ENCODE measurements at regions not wholly inside any gene's neighbourhood (a gene's known extent, or its start where the extent isn't known, plus 50 kb on each side); places are given as distances from the start of the nearest gene placed in this dataset.
A peak's percentile ranks its signal among the peaks of the same experiment; 100 is the strongest.

GRCh38 chr15:62740141-62741004, 302.2 kb upstream of the TPM1 start:
- DNase-seq (ENCODE audit: low read depth in 2 of 2), result no peak

- no peak for DNase-seq (ENCODE audit: low read depth in 2 of 2)
These were observed 301.4 kb upstream of the TPM1 start for GRCh38 chr15:62741106-62741505.

- DNase-seq (ENCODE audit: low read depth in 2 of 2), result peak in 1 of 2 donors; percentile 11
These were observed 300.0 kb upstream of the TPM1 start for GRCh38 chr15:62742409-62743171.

GRCh38 chr15:62745621-62746225, 296.8 kb upstream of the TPM1 start:
- no peak for DNase-seq (ENCODE audit: low read depth in 2 of 2)

GRCh38 chr15:62748196-62748595, 294.4 kb upstream of the TPM1 start:
- DNase-seq (ENCODE audit: low read depth in 2 of 2), result no peak

GRCh38 chr15:62749036-62749815, 293.3 kb upstream of the TPM1 start:
- DNase-seq (ENCODE audit: low read depth in 2 of 2), result no peak

GRCh38 chr15:62750471-62750870, 292.1 kb upstream of the TPM1 start:
- no peak for DNase-seq (ENCODE audit: low read depth in 2 of 2)

- no peak for DNase-seq (ENCODE audit: low read depth in 2 of 2)
These were observed 289.7 kb upstream of the TPM1 start for GRCh38 chr15:62752657-62753517.

- DNase-seq (ENCODE audit: low read depth in 2 of 2), result no peak
These were observed 288.9 kb upstream of the TPM1 start for GRCh38 chr15:62753518-62754221.

- DNase-seq (ENCODE audit: low read depth in 2 of 2), result no peak
These were observed 286.1 kb upstream of the TPM1 start for GRCh38 chr15:62756326-62756994.

GRCh38 chr15:62756995-62757360, 285.6 kb upstream of the TPM1 start:
- DNase-seq (ENCODE audit: low read depth in 2 of 2), result no peak

GRCh38 chr15:62757535-62757934, 285.0 kb upstream of the TPM1 start:
- DNase-seq (ENCODE audit: low read depth in 2 of 2), result no peak

GRCh38 chr15:62758126-62758951, 284.2 kb upstream of the TPM1 start:
- DNase-seq (ENCODE audit: low read depth in 2 of 2), result no peak

- DNase-seq (ENCODE audit: low read depth in 2 of 2), result no peak
These were observed 283.6 kb upstream of the TPM1 start for GRCh38 chr15:62758952-62759349.

- DNase-seq (ENCODE audit: low read depth in 2 of 2), result no peak
These were observed 282.0 kb upstream of the TPM1 start for GRCh38 chr15:62760538-62760937.

GRCh38 chr15:62765916-62766315, 276.6 kb upstream of the TPM1 start:
- no peak for DNase-seq (ENCODE audit: low read depth in 2 of 2)

- DNase-seq (ENCODE audit: low read depth in 2 of 2), result no peak
These were observed 275.9 kb upstream of the TPM1 start for GRCh38 chr15:62766599-62766998.

GRCh38 chr15:62769604-62770003, 272.9 kb upstream of the TPM1 start:
- no peak for DNase-seq (ENCODE audit: low read depth in 2 of 2)
